NB4 (cell line): ENCODE measurements at regions not wholly inside any gene's neighbourhood (a gene's known extent, or its start where the extent isn't known, plus 50 kb on each side); places are given as distances from the start of the nearest gene placed in this dataset.
A peak's percentile ranks its signal among the peaks of the same experiment; 100 is the strongest.
"Not testable (repeated sequence)": the region's sequence is repeated elsewhere in the genome, so short reads cannot be mapped to it uniquely, and the experiment has no call there.

Experiments used
- DNase-seq: peaks from one replicate; pipeline ENCODE4 v3.0.0; 2010; ENCODE audit warnings: low read depth
- H3K4me3 ChIP-seq: one replicate; pipeline ENCODE4 v1.5.1; 2011; ENCODE audit warnings: mild to moderate bottlenecking, low read depth, low read length, moderate library complexity
- MYC ChIP-seq: IDR thresholded peaks from 2 replicates; pipeline ENCODE4 v1.6.1; 2011; ENCODE audit warnings: low read depth, low read length
- POLR2A ChIP-seq: IDR thresholded peaks from 2 replicates; pipeline ENCODE4 v1.6.1; 2011; ENCODE audit warnings: mild to moderate bottlenecking; ENCODE audit not compliant: insufficient read length; ENCODE audit errors: extremely low read depth
- TF ChIP-seq, protein P1 (sequence below): IDR thresholded peaks from one replicate; pipeline ENCODE4 v1.5.1; 2012; ENCODE audit warnings: low read depth, low read length
- TF ChIP-seq, protein P2 (sequence below): IDR thresholded peaks from 2 replicates; pipeline ENCODE4 v1.6.1; 2011; ENCODE audit warnings: low read depth, low read length

DNA sequence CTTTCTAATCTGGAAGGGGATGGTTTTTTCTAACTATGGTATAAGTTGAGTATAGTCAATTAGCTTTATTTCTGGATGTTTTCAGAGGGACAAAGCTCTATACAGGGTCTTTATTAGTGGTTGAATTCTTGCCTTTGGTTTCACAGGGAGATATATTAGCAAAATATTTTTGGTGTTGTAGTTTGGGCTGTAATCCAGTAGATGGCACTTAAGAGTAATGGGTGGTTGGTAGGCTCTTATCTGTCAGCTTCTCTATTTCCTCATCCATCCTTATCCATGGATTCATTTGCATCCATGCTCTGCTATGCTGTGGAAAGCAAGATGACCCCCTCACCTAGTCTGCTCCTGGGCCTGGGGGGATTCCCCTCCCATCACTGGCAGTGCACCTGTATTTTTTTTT is 363.6 kb upstream of the CYLC2 start:
- peak; percentile 27 for DNase-seq
- TF ChIP-seq POLR2A = no peak
- TF ChIP-seq, protein P1, sequence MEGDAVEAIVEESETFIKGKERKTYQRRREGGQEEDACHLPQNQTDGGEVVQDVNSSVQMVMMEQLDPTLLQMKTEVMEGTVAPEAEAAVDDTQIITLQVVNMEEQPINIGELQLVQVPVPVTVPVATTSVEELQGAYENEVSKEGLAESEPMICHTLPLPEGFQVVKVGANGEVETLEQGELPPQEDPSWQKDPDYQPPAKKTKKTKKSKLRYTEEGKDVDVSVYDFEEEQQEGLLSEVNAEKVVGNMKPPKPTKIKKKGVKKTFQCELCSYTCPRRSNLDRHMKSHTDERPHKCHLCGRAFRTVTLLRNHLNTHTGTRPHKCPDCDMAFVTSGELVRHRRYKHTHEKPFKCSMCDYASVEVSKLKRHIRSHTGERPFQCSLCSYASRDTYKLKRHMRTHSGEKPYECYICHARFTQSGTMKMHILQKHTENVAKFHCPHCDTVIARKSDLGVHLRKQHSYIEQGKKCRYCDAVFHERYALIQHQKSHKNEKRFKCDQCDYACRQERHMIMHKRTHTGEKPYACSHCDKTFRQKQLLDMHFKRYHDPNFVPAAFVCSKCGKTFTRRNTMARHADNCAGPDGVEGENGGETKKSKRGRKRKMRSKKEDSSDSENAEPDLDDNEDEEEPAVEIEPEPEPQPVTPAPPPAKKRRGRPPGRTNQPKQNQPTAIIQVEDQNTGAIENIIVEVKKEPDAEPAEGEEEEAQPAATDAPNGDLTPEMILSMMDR = peak; percentile 41
- no peak overlapping the region for H3K4me3 ChIP-seq

DNA sequence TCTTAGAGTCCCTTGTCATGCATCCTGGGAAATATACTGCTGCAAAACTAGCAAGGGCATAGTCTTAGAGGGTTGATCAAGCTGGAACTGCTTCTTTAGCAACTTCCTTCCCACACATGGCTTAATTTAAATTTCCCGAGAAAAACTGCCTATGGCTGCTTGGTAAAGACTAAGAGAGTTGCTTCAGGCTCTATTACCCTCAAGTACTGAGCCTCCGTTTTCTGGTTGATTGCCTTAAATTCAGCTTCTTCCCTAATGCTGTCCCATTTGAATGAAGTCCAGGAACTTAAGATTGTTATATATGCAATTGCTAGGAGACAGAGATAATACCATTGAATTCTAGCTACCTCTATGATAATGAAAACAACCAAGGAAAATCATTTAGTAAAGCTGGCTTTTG is 385.7 kb upstream of the CYLC2 start:
- TF ChIP-seq MYC (no peak), POLR2A (no peak)
- TF ChIP-seq, protein P1 = no peak
- TF ChIP-seq, protein P2, sequence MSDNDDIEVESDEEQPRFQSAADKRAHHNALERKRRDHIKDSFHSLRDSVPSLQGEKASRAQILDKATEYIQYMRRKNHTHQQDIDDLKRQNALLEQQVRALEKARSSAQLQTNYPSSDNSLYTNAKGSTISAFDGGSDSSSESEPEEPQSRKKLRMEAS = no peak

DNA sequence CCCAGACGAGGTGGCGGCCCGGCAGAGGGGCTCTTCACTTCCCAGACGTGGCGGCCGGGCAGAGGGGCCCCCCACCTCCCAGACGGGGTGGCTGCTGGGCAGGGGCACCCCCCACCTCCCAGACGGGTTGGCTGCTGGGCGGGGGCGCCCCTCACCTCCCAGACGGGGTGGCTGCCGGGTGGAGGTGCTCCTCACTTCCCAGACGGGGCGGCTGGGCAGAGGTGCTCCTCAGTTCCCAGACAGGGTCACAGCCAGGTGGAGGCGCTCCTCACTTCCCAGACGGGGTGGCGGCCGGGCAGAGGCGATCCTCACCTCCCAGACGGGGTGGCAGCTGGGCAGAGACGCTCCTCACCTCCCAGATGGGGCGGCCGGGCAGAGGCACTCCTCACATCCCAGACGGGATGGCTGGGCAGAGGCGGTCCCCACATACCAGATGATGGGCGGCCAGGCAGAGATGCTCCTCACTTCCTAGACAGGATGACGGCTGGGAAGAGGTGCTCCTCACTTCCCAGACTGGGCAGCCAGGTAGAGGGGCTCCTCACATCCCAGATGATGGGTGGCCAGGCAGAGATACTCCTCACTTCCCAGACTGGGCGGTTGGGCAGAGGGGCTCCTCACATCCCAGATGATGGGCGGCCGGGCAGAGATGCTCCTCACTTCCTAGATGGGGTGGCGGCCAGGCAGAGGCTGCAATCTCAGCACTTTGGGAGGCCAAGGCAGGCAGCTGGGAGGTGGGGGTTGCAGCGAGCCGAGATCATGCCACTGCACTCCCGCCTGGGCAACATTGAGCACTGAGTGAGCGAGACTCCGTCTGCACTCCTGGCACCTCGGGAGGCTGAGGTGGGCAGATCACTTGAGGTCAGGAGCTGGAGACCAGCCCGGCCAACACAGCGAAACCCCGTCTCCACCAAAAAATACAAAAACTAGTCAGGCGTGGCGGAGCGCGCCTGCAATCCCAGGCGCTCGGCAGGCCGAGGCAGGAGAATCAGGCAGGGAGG is 391.6 kb upstream of the CYLC2 start:
- DNase-seq, H3K4me3 ChIP-seq: not testable (repeated sequence)

More for the DNA sequence above, 385.7 kb upstream of the CYLC2 start:
- DNase-seq = no peak
- no peak overlapping the region for H3K4me3 ChIP-seq

DNA sequence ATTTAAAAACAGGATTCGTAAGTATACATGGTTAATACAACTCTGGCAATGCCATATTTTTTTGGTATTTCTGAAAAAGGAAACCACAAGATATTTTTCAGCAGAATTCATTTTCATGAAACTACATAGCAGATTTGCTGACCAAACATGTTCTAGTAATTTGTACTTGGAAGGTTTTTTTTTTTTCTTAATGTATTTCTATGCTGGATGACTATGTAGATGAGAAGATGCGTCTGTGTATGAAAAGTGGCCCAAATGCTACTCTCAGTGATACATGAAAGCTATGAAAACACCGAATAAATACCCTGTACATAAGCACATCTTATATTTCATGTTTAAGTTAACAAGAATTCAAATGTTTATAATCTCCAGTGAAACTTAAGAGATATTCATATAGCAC is 400.9 kb upstream of the CYLC2 start:
- TF ChIP-seq, protein P1 = no peak
- TF ChIP-seq, protein P2 = no peak
- TF ChIP-seq POLR2A = no peak
- TF ChIP-seq MYC = no peak
- no peak overlapping the region for H3K4me3 ChIP-seq
- no peak for DNase-seq

DNA sequence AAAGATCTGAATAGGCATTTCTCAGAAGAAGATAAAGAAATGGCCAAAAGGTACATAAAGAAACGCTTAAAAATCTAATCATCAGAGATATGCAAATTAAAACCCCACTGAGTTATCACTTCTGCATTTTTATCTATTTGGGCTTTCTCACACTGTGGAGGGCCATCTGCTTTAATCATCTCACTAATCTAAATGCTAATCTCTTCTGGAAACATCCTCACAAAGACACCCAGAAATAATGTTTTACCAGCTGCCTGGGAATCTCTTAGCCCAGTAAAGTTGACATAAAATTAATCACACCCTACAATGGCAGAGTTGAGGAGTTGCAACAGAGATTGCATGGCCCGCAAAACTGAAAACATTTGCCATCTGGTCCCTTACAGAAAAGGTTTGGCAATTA is 407.9 kb upstream of the CYLC2 start:
- TF ChIP-seq, protein P1 = no peak
- TF ChIP-seq MYC = no peak
- TF ChIP-seq, protein P2 = no peak
- no peak for TF ChIP-seq POLR2A
- no peak overlapping the region for H3K4me3 ChIP-seq
- no peak for DNase-seq

DNA sequence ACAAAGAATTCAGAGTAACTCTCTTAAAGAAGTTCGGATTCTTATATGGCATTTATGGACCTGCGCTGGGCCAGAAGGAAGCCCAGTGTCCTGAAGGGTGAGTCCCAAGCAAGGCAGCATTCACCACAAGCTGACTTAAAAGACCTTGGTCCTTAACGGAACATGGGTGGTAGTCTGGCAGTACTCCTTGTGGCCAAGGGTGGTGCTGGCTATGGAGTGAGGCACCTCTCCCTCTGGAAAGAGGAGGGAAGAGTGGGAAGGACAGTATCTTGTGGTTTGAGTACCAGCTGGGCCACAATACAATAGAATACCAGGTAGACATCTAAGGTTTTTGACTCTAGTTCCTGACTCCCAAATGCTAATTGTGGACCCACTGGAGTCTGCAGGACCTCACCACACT is 425.7 kb upstream of the CYLC2 start:
- no peak overlapping the region for H3K4me3 ChIP-seq
- no peak for DNase-seq
- no peak for TF ChIP-seq POLR2A
- TF ChIP-seq MYC = no peak
- TF ChIP-seq, protein P2 = no peak
- TF ChIP-seq, protein P1 = no peak
